ENCODE measurements at regions not wholly inside any gene's neighbourhood (a gene's known extent, or its start where the extent isn't known, plus 50 kb on each side); places are given as distances from the start of the nearest gene placed in this dataset.
"Not testable (repeated sequence)": the region's sequence is repeated elsewhere in the genome, so short reads cannot be mapped to it uniquely, and the experiment has no call there.

DNA sequence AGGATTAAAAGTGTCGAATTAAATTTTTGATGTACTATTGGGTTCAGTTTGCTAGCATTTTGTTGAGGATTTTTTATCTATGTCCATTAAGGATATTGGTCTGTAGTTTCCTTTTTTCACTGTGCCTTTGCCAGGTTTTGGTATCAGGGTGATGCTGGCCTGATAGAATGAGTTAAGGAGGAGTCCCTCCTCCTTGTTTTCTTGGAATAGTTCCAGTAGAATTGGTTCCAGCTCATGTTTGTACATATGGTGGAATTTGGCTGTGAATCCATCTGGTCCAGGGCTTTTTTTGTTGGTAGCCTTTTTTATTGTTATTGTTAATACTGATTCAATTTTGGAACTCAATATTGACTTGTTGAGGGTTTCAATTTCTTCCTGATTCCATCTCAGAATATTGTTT lies 141.8 kb downstream of the SIM1 start:
- DNase-seq (ENCODE audit: low read depth, low spot score): no peak

DNA sequence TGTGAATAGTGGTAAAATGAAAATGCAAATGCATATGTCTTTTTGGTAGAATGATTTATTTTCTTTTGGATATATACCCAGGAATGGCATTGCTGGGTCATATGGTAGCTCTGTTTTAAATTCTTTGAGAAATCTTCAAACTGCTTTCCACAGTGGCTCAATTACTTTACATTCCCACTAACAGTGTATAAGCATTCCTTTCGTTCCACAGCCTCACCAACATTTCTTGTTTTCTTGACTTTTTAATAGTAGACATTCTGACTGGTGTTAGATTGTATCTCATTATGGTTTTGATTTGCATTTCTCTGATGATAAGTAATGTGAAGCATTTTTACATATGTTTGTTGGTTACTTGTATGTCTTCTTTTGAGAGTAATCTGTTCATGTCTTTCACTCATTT lies 144.0 kb downstream of the SIM1 start:
- no peak for DNase-seq (ENCODE audit: low read depth, low spot score)

DNA sequence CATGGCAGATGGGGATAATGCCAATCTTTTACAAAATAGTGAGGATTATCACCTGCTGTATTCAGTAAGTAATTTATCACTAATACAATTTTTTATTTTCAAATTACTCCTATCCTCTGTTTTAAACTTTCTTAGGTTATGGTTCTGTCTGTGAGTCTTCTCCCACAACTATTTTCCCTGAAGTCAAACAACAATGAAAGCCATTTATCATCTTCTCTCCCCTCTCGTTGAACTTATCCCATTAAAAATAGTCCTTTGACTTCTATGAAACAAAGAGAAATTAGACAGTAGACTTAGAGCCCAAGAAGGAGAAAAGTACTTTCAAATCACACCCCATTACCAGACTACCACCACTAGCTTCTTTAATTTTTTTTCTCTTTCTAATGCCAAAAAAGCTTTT lies 147.7 kb downstream of the SIM1 start:
- no peak for DNase-seq (ENCODE audit: low read depth, low spot score)

DNA sequence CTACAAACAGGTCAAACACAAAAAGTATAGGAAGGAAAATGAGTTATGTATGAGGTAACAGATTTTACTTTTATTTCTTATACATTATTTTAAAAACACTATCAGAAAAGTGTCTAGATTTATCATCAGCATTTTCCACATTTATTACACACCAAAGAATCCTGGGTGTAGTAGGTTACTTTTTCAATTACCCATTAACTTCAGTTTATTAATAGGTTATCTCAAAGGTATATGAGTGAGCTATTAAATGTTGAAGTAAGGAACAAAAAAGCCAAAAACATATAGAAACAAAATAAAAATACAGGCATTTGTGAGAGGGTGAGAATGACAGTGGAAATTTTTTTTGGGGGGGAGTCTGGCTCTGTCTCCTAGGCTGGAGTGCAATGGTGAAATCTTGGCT lies 150.5 kb downstream of the SIM1 start:
- no peak for DNase-seq (ENCODE audit: low read depth, low spot score)

DNA sequence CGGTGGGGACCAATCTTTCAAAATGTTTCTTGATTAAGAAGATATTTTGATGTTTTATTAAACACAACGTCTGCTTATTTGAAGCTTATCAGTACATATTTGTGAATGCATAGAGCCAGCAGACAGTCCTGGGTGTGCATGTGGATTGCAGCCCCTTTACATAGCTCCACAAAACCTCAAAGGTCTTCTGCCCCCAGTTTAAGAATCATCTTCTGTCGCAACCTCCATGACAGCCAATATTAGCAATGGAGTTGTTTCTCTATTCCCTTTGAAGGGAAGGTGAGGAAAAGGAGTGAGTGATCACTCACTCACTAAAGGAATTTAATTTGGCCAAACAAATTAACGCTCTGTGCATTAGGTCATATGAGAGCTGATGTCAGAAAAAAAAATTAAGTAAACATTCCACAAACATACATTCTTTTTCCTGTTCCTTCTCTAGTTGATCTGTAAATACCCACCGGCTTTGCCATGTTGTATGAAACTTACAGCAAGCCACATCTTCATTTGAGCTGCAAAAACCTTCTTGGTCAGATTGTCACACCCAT lies 152.9 kb downstream of the SIM1 start:
- DNase-seq (ENCODE audit: low read depth, low spot score): no peak

DNA sequence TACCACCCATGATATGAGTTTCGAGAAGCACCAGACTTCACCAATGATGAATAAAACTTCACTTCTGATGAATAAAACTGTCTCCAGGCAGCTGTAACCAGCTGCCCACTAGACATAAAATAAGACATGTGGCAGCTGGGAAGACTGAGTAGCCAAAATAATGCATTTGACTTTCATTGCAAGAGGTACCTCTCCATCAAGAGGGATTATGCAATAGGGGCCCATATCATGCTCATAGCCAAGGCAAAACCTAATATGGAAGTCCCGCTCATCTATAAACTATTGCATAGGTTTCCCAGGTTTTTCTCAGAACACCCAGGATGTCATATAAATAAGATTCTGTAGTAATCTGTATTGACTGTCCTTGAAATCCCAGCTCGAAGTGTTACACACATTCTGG lies 155.5 kb downstream of the SIM1 start:
- DNase-seq (ENCODE audit: low read depth, low spot score): no peak

DNA sequence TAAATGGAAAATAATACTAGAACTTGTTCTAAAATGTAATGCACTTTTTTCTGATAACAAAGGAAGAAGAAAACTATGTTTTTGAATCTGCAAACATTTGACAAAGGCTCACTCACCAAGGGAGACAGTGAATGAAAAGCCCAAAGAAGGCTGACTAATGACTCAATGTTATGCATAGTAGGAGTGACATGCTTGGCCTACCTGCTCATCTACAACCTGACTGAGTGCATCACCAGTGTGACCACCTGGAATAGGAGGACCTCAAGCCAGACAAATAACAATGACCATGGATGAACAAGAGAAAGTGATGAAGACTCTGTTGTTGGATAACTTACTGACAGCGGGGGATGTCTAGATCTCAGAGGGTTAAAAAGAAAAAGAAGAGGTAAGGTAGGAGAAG lies 157.2 kb downstream of the SIM1 start:
- DNase-seq (ENCODE audit: low read depth, low spot score): no peak

DNA sequence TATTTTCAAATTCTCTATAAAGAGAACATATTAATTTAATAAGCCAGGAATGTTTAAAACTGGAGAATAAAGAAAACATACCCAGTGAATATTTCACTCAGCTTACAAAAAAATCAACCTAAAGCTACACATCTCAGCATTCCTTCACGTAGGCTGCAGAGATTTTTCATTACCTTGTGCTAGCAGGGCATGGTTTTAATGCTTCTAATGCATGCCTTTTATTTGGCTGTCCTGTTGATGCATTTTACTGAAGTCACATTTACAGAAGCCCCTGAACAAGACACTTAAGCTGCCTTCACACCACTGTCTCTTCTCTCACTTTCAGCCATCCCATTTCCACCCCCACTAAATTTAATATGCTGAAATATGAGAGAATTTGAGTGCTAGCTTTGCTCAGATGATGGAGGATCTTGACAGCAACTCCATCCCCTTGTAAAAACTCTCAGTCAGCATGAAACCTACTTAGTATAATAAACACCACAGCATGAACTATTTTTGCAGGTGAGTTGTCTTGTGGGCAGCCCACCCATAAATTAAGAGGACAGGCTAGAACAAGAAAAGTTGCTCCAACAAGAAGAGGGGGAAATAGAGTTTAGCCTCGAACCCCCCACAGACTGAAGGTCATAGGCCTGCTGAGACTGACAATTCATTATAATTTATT lies 159.4 kb downstream of the SIM1 start:
- no peak for DNase-seq (ENCODE audit: low read depth, low spot score)

DNA sequence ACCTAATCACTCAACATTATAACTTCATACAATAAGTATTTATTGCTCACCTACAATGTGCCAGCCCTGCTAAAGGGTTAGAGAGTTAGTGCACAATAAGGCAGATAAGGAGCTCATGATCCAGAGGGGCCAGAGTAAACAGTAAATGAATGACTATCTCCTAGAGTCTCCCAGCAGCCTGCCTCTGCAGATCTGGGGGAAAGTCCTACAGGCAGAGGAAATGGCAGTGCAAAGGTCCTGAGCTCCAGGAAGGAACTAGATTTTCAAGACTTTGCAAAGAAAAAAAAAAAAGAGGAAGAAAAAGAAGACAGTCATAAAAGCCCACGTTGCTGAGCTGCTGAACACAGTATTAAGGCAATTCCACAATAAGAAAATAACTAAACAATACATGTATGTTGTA lies 160.1 kb downstream of the SIM1 start:
- DNase-seq (ENCODE audit: low read depth, low spot score): peak; percentile 67

DNA sequence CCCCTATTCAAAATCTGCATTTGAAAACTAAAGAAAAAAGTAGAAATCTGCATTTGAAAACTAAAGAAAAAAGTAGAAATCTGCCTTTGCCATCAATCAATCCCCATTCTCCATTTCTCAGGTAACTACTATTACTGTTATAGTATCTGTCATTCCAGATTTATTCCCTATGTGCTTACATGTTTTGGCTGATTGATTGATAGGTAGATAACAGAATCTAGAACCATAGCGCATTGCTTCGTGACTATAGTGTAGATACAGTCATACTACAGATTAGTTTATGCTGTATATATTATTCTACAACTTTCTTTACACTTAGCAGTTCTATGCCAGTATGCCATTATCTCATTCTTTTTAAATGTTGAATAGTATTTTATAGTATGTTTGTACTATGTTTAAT lies 163.0 kb downstream of the SIM1 start:
- no peak for DNase-seq (ENCODE audit: low read depth, low spot score)

DNA sequence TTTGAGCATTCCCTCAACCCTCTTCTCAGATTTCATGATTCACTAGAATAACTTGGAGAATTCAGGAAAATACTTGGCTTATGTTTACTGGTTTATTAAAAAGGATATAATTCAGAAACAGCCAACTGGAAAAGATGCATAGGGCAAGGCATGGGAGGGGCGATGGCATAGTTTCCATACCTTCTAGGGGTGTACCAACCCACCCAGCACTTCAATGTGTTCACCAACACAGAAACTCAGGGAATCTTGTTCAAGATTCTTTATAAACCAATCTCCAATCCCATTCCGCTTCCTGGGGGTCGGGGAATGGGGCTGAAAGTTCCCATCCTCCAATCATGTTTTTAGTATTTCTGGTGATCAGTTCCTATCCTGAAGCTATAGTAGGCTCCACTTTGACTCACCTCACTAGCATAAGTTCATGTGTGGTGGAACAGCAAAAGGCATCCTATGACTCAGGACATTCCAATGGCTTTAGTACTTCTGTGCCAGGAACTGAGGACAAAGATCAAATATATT lies 164.4 kb downstream of the SIM1 start:
- DNase-seq (ENCODE audit: low read depth, low spot score): peak; percentile 95

DNA sequence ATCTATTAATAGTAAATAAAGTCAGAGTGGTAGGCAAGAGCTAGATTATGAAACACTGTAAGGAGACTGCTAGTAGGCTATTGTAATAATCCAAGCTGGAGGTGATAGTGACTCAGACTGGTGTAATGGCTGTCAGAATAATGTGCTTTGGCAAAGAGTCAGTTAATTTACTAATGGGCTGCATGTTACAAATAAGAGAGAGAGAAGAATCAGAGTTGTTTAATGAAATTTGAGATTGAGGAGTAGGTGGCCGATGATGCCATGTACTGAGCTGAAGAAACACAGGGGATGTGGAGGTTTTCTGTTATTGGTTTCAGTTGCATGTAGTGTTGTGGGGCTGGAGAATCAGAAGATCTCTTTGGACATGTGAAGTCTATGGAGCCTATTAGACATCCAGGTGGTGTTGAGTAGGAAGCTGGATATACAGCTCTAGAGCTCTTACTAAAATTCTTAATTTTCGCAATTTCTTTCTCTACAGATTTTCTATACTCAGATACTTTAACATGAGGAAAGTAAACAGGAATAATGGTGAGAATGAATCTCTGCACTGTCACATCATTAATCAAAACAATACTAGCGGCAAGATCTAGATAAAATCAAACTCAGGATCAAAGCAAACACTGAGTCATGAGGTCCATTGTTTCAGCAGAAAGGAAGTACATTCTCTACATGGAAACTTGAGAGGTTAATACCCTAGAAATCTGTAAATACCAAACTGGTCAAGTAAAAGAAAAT lies 167.7 kb downstream of the SIM1 start:
- peak; percentile 83 for DNase-seq (ENCODE audit: low read depth, low spot score)

DNA sequence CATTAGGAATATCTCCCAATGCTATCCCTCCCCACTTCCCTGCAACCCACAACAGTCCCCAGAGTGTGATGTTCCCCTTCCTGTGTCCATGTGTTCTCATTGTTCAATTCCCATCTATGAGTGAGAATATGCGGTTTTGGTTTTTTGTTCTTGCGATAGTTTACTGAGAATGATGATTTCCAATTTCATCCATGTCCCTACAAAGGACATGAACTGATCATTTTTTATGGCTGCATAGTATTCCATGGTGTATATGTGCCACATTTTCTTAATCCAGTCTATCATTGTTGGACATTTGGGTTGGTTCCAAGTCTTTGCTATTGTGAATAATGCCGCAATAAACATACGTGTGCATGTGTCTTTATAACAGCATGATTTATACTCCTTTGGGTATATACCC lies 169.5 kb downstream of the SIM1 start:
- not testable (repeated sequence) for DNase-seq (ENCODE audit: low read depth, low spot score)

DNA sequence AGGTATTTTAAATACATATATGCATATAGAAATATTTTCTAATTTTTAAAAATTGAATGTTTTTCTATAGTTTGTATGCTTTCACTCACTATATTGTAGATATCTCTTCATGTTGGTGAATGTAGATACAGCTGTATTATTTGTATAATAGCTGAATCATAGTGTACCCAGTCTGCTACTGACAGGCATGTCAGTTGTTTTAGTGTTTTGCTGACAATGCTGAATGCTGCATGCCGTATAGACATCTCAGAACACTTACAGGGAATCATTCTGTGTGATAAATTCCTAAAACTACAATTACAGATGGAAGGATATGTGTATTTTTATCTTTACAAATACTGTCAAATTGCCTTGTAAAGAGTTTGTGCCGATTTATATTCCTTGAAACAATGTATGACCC lies 175.4 kb downstream of the SIM1 start:
- no peak for DNase-seq (ENCODE audit: low read depth, low spot score)

DNA sequence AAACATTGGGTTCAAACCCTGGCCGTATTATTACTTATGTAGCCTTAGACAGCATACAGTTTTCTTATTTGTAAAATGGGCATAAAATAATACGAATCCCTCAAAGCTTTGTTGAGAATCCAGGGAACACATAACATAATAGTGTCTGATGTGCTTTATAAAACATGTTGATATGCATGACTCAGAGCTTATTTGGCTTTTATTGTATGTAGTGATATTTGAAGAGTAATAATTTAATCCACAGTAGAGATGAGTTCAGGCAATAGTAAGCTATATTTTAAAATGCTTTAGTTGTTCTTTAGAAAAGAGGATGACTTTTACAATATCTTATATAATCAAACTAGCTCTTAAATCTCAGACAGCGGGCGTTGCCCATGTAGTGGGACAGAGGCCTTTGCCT lies 176.4 kb downstream of the SIM1 start:
- no peak for DNase-seq (ENCODE audit: low read depth, low spot score)

DNA sequence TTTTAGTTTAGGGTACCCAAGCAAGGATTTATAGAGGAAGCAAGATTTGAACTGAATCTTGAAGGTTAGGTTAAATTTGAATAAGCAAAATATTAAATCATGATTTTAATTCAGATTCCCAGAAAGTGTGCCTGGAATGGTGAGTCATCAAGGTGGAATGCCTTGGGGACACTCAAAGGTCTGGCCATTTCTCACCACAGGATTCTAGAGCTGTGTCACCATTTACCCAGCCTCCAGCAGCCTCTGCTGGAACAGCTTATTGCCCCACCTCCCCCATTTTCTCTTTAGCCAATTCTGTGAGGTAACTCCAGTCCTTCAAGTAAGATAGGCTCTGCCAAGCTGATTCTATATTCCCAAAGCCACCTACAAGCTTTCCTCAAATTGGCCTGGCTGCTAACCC lies 181.4 kb downstream of the SIM1 start:
- DNase-seq (ENCODE audit: low read depth, low spot score): no peak

DNA sequence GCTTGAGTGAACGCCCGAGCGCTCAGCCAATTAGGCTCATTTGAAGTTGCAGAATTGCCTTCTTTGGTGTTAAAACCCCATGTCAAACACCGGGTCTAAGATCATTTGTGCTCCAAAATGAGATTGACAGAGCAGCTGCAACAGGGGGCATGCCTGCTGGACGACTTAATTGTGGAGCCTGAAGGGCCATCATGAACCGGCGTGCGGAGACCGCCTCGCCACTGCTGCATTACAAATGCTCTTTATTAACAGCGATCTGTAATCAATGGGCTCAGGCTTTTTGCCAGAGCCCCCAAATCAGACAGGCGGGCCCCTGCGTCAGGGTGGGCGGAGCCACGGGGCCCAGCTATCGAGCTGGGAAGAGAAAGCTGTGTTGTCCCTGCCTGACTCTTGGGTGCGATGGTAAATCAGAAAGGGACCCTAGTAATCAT lies 183.2 kb downstream of the SIM1 start:
- no peak for DNase-seq (ENCODE audit: low read depth, low spot score)

DNA sequence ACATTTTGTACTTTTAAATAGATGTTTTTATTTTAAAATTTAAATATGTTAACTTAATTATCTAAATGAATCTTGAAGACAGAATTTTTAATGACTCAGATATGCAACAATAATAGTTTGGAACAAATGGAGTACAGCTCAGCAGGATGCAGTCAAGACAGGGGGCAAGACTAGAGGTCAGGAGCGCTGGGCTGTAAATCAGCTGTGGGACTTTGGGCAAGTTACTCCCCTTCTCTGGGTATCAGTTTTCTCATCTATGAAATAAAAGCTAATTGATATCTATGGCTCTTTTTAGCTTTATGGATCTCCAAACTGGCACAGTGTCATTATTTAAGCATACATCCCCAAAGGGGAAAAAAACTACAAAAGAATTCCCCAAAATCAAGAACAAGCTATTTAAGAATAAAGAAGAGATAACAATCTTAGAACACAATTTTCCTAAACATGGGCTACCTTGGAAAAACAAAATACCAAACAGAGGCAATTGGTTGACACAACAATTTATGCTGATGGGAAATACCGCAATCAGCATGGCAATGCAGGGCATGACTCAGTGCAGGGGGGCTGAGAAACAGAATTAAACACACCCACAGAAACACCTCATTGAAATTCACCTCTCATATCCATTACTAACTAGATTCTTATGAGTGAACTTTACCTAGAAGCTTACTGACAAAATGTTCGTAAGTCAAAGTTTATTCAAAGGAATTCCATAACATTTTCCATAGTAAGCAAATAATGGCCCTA lies 188.2 kb downstream of the SIM1 start:
- DNase-seq (ENCODE audit: low read depth, low spot score): no peak

DNA sequence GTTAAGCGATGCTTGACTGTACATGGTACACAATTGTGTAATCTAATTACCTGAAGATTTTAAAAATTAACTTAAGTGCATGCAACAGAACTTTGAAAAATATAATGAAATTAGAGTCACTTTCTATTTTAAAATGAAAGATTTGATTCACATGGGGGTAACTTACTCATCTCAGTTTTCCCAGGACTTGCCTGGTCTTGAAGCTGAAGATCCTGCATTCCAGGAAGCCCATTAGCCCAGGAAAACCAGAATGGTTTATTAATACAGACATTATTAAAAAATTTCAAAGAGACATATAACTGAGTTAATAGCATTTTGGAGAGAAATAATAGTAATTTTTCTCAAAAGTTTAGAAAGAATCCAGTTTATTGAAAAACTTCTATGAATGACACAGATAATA lies 190.6 kb downstream of the SIM1 start:
- DNase-seq (ENCODE audit: low read depth, low spot score): no peak

DNA sequence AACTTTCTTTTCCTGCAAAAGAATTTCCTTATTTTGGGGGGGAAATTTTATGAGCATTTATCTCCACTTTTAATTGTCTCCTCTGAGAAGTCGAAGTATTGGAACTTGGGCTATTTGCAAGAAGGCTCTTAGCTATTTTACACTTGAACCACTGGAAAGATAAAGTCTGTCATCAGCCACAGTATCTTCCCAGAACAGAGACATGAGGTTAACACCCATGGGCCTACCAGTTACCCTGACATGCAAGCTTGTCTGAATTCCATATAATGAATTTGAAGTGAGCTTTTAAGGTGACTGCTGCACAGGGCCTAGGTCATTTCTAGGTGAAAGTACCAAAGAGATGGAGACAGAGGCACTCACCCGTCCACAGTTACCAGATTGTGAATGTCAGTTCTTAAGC lies 193.1 kb downstream of the SIM1 start:
- DNase-seq (ENCODE audit: low read depth, low spot score): no peak

DNA sequence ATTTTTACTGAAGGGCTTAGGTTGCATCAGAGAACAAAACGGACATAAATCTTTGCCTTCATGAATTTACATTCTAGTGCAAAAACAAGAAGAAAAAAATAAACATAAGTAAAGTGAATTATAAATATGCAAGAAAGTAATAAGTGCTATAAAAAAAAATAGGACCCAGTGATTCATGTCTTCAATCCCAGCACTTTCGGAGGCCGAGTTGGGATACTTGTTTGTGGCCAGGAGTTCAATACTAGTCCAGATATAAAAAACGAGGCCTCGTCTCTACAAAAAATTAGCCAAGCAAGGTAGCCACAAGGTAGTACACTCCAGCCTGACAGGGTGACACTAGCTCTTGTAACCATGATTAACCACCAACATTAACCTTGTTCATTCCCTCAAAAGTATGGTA lies 193.5 kb downstream of the SIM1 start:
- no peak for DNase-seq (ENCODE audit: low read depth, low spot score)

DNA sequence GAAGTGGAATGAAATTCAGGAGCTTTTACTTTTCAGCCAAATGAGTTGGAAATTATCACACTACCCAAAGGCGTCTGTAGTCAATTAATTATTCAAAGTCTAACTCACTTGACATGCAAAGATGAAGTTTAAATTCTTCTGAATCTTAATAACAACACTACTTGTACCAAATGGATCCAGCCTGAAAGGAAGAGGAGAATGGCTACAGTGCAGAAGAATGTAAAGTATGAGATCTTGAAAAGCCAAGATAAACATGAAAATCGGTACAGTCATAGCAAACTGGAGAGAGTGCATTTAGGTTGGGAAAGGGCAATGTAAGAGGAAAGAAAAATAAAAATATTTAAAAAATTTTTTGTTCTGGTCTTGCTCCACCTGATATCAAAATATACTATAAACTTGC lies 195.5 kb downstream of the SIM1 start:
- DNase-seq (ENCODE audit: low read depth, low spot score): peak; percentile 54

Measured in pulmonary artery endothelial cell (primary cell).